ENCODE measurements at regions not wholly inside any gene's neighbourhood (a gene's known extent, or its start where the extent isn't known, plus 50 kb on each side); places are given as distances from the start of the nearest gene placed in this dataset.

- no peak overlapping the region for H3K27ac Mint-ChIP-seq
- H3K4me3 Mint-ChIP-seq: no peak overlapping the region
- H3K4me1 Mint-ChIP-seq (ENCODE audit: low read depth): no peaks in the 10 kb centered on the region
- no peak for DNase-seq
- no peak for TF ChIP-seq CTCF (IDR thresholded peaks at IDR 0.05)
- H3K9me3 Mint-ChIP-seq: peaks cover 54% of the 10 kb centered on the region
- no peaks in the 10 kb centered on the region for H3K27me3 Mint-ChIP-seq (ENCODE audit: insufficient read depth)
- 0 out of 2 replicates have a peak, but pooled peaks cover 7% of the 10 kb centered on the region for H3K36me3 Mint-ChIP-seq (ENCODE audit: low read depth)
Observed at GRCh38 chr3:1036207-1036826, 56.5 kb upstream of the CNTN6 start.

- TF ChIP-seq CTCF (IDR thresholded peaks at IDR 0.05): no peak
- no peak overlapping the region for H3K4me3 Mint-ChIP-seq
- 0 out of 2 replicates have a peak, but pooled peaks cover 7% of the 10 kb centered on the region for H3K36me3 Mint-ChIP-seq (ENCODE audit: low read depth)
- peaks cover 45% of the 10 kb centered on the region for H3K9me3 Mint-ChIP-seq
- no peak for DNase-seq
- no peaks in the 10 kb centered on the region for H3K27me3 Mint-ChIP-seq (ENCODE audit: insufficient read depth)
- H3K27ac Mint-ChIP-seq: no peak overlapping the region
- no peaks in the 10 kb centered on the region for H3K4me1 Mint-ChIP-seq (ENCODE audit: low read depth)
Observed at GRCh38 chr3:1037631-1038030, 55.2 kb upstream of the CNTN6 start.

Data from HFFc6 (cell line).